ENCODE measurements at regions not wholly inside any gene's neighbourhood (a gene's known extent, or its start where the extent isn't known, plus 50 kb on each side); places are given as distances from the start of the nearest gene placed in this dataset.
"Not testable (repeated sequence)": the region's sequence is repeated elsewhere in the genome, so short reads cannot be mapped to it uniquely, and the experiment has no call there.

DNA sequence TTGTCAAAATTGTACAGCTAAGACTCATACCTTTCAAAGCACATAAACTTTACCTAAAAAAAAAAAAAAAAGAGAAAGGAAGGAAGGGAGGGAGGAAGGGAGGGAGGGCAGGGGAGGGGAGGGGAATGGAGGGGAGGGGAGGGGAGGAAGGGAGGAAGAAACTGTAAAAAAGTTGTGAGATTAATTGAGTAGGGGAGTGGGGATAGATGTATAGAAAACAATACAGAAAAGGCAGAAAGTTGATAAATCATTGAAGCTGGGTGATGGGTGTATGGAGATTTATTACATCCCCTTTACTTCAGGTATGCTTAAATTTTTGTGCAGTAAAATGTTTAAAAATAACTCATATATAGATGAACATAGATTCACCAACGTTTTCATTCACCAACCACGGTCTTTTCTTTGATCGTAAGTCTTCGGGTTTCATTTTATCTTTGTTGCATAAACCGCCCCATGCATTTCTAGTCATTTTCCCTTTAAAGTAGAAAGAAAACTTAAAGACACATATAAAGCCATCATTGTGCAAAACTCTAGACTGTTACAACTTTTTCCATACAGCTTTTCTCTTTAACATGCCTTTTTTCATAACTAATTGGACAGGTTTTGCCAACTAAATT lies 191.2 kb upstream of the KRR1 start:
- DNase-seq (ENCODE audit: low spot score) = no peak

DNA sequence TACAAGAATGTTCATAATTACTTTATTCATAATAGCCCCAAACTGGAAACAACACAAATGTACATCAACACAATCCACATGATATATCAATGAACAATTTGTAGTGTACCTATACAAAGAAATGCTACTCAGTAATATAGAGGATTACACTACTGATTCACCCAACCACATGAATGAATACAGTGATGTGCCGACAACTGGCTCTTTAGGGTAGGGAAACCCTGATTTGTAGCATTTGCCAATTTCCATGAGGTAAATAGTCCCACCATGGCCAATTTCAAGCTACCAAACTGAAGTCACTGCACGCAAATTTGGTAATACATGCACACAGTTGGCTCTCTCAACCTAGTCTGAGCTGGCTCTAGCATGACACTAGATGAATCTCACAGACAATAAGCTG lies 190.4 kb upstream of the KRR1 start:
- no peak for DNase-seq (ENCODE audit: low spot score)

DNA sequence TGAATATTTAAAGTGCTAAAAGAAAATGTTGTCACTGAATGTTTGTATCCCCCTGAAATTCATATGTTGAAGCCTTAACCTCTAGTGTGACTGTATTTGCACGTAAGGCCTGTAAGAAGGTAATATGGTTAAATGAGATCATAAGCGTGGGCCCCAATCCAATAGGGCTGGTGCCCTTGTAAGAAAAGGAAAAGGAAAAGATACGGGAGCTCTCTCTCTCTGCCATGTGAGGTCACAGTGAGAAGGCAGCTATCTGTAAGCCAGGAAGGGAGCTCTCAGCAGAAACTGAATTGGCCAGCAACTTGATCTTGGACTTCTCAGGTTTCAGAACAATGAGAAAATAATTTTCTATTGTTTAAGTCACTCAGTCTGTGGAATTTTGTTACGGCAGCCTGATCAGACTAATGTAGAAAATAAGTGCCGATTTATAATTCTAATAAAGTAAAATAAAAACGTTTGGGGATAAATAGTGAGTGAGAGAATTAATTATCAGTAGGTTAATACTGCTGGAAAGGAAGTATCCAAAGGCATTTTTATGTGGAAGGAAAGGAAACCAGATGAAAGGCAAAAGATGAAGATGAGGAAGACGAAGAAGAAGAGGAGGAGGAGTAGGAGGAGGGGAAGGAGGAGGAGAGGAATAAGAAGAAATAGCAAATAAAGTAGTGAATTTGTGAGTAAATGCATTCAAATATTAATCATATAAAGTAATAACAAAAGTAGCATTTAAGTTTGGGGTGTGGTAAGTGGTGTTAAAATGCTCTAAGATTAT lies 188.5 kb upstream of the KRR1 start:
- DNase-seq (ENCODE audit: low spot score) = no peak

DNA sequence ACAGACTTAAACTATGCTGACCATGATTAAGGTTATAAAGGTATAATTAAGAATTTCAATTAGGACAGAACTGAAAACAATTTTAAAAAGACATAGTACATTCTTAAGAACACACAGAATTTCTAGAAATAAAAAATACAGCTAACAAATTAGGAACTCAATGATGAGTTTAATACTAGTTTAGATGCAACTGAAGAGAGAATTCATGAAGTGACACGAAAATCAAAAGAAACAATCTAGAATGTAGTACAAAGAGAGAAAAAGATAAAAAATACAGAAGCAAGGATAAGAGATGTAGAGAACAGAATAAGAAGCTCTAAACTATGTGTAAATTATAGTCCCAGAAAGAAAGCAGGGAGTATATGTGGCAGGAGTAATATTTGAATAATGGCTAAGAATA lies 187.8 kb upstream of the KRR1 start:
- no peak for DNase-seq (ENCODE audit: low spot score)

DNA sequence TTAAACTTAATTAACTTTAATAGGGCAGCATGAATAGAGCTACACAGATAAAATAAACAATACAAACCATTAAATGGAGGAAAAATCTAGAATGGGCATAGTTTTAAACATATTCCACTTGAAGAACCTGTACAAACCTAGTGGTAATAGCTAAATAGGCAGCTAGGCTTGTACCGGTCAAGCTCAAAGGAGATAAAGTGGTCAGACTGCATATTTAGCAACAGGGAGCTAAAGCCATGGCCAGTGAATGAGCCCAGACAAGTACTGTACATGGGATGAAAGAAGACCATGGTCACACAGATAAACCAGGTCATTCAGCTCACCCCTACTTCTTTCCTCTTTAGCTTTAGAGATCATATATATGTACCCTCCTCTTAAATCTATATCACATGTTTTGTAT lies 186.6 kb upstream of the KRR1 start:
- no peak for DNase-seq (ENCODE audit: low spot score)

DNA sequence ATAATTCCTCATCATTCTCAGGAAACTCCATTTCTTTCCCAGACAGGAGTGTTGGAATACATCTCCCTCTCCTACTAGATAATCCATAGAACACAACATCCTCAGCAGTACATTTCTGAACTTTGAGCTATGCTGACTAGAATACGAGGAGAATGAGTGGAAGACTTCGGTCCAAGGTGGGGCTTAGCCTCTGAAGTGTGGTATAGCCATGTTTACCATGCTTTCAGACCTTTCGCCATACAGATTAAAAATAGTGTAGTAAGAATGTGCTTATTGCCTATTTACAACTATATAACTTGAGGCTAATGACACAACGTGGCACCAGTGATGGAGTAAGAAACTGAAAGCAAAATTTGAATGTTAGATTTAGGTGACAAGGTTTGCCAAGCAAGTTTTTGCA lies 184.5 kb upstream of the KRR1 start:
- DNase-seq (ENCODE audit: low spot score) = no peak

DNA sequence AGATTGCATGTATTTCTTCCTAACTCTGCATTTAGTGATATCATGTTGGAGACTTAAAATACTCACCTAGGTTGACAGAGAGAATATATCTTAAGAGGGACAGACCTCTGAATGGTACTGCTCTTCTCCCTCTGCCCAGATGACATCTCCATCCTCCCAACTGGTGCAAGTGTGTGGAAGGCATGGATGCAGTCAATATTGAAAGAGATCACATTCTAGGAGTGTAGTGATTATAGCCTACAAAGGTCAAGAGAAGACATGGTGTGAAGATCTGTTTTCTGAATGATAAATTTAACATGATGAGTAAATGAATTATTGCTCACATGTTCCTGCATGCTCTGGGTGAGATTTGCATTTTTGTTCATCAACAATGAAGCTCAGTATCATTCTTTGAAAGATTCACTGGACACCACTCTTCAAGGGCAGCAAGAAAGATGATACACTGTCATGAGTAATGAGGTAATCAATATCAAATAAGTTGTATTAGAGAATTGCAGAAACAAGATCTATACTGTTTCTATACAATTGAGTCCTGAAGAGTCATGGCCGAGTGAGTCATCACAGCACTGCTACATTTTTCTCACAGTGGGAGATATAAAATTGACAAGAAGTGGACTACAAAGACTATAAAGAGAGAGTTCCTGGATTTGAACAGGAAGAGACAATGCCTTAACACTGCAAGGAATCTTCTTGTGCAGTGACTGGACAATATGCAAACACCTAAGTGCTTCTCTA lies 183.3 kb upstream of the KRR1 start:
- no peak for DNase-seq (ENCODE audit: low spot score)

DNA sequence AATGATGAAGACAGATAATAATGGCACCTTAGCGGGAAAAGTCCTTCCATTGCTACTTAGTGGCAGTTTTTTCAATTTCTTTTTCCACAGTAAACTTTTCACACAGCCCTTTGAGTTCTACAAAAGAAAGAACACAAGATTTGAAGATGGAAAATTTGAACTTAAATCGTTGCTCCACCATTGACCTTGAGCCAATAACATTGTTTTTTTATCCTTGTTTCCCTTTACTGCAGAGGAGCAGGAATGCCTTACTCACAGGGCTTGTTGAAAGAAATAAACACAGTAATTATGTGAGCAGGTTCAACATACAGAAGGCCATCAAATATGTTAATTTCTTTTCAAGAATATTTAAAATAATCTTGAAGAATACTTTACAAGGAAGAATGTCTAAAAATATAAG lies 181.5 kb upstream of the KRR1 start:
- DNase-seq (ENCODE audit: low spot score) = no peak

DNA sequence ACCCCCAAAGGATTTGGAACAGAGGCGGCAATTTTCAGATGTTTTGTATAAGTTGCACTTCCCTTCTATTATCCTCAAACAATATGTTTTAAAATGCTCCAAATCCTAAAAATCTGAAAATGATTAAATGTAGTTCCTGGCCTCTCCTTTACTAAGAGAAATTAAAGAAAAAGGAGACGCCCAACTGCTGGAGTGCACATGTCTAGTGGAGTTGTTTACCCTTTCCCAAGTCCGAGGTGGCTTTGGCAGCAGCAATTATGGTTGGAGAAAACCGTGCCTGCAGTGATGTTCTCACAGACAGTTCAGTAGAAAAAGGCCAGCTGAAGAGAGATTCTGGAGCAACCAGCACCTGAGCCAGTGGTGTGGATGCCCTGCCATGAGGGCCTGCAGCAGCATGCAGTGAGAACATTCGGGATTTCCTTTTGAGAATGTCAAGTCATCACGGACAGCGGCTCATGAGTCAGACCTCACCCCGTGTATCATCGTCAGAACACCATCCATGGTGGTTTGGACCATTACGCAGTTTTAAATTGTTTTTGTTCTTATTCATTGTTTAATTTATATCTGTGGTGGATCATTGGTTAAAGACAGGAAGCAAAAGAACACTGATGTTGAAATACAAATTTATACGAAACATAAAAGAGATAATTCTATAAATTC lies 179.0 kb upstream of the KRR1 start:
- no peak for DNase-seq (ENCODE audit: low spot score)

DNA sequence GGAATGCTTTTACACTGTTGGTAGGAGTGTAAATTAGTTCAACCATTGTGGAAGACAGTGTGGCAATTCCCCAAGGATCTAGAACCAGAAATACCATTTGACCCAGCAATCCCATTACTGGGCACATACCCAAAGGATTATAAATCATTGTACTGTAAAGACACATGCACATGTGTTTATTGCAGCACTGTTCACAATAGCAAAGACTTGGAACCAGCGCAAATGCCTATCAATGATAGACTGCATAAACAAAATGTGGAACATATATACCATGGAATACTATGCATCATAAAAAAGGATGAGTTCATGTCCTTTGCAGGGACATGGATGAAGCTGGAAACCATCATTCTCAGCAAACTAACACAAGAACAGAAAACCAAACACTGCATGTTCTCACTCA lies 174.8 kb upstream of the KRR1 start:
- DNase-seq (ENCODE audit: low spot score) = not testable (repeated sequence)

DNA sequence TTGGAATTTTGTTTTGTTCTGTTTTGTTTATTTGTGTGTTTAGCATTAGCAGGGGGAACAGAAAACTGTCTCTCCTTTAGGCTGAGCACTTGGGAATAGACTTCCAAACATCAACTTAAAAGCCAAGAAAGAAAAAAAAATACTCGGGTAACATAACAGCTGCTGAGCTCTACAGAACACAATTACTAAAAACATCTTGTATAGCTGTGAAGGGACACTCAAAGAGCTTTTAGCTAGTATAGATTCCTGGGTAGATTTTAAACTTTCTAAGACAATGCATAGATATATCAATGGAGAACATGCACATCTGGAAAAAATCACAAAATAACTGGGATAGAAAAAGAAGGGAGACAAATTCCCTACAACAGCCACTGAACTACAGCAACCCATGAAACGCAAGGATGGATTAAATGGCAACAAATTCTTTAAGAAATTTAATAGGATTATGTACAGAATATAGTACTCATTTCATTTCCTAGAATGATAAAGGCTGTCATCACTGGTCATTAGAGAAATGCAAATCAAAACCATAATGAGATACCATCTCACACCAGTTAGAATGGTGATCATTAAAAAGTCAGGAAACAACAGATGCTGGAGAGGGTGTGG lies 174.3 kb upstream of the KRR1 start:
- no peak for DNase-seq (ENCODE audit: low spot score)

DNA sequence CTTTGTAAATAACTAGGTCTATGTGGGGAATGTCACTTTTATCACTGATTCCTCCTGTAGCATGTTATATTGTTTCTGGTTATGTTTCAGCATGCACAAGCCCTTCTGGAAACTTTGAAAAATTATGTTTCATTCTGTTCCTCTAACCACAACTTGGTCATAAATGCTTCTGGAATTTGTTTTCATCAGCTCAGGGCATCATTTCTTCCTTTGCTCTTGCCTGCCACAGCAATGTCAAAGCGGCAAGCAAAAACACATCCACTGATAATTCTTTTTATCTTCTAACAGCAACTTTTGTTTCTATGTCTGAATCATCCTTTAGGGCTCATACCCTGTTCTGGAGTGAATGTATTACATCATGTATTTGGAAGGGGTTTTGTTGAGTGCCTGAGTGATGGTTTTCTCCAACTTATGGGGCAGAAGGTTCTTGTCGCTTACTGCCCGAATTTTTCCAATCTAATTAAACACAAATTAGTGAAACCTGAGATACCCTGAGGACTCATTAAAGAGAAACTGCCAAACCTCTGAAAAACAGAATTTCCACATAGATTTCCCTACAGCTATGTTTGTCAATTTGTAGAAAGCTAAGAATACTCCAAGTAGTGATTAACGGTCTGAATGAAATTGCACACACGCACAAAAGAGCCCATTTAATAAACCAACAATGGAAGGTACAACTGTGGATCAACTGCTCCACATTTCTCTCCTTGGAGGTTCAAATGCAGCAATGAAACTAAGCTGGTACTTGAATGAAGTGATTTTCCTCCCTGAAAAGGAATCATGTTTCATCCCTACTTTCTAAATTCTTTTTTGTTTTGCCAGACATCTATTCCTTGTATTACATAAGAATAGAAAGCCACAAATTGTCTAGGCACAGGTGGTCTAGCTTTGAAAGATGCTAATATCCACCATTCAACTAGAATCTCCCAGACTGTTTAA lies 173.5 kb upstream of the KRR1 start:
- no peak for DNase-seq (ENCODE audit: low spot score)

DNA sequence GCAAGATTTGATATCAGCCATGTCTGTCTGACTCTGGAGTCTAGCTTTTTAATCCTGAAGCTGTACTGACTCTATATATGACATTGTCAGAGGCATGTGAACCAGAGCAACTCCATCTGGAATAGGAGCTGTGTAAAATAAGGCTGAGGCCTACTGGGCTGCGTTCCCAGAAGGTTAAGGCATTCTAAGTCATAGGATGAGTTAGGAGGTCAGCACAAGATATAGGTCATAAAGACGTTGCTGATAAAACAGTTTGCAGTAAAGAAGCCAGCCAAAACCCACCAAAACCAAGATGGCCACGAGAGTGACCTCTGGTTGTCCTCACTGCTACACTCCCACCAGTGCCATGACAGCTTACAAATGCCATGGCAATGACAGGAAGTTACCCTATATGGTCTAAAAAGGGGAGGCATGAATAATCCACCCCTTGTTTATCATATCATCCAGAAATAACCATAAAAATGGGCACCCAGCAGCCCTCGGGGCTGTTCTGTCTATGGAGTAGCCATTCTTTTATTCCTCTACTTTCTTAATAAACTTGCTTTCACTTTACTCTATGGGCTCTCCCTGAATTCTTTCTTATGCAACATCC lies 172.7 kb upstream of the KRR1 start:
- DNase-seq (ENCODE audit: low spot score) = not testable (repeated sequence)

DNA sequence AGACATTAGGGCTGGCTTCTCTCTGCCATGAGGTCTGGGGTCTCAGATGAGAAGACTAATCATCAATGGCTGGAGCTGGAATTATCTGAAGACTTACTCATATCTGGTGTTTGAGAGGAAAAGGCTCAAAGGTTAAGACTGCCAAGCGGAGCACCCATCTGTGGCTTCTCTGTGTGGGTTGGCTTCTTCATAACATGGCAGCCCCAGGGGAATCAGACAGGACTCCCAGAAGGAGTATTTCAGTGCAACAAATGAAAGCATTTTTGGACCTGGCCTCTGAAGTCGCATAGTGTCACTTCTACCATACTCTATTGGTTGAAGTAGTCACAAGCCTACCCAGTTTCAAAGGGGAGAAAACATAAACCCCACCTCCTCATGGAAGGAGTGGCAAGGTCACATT lies 171.8 kb upstream of the KRR1 start:
- DNase-seq (ENCODE audit: low spot score) = no peak

DNA sequence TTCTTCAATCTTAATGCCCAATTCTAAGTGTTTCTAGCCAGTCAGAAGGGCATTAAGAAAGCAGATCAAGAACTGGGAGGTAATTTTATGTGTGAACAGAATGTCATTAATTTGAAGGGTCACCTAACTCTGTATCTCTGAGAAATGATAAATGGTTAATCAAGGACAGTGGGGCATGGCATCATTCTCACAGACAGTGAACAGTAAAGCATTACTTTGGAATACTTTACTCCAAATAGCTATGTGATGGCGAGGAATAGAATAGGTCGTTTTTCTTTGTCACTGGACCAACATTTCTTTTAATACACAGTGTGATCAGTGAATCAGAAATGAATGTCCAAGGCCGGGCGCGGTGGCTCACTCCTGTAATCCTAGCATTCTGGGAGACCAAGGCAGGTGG lies 166.1 kb upstream of the KRR1 start:
- no peak for DNase-seq (ENCODE audit: low spot score)

DNA sequence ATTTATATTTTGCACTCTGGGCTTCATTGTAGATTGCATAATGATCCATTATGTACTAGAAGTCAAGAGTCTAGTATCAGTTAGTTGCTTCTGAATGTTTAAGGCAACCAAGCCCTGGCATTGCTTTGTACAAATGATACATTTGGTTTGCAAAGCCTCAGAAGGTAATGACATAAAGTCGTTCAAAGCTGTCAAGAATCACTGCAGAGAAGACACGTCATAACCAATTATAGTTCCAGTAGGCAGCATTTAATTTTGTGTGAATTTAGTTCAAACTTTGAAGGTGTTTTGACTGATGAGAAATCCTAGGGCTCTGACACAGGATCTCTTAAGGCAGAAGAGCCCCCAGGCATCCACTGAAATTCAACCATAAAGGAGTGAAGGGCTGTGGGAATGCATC lies 163.0 kb upstream of the KRR1 start:
- DNase-seq (ENCODE audit: low spot score) = no peak

DNA sequence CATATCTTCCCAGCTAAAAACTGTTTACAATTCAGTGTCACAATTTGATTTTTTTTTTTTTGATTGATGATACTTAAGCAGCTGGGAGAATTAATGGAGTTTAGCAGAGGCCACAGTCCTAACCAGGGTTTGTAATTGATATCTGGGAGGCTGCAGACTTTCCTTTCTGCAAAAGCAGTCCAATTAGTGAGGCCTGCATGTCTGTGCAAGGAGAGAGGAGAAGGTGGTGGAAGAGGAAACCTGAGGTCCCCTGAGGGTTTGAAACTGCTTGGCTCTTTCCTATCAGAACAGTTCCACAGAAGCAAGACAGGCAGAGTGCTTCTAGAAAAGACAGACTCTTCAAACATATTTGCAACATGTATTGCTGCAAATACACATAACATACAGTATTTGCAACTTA lies 160.8 kb upstream of the KRR1 start:
- DNase-seq (ENCODE audit: low spot score) = no peak

DNA sequence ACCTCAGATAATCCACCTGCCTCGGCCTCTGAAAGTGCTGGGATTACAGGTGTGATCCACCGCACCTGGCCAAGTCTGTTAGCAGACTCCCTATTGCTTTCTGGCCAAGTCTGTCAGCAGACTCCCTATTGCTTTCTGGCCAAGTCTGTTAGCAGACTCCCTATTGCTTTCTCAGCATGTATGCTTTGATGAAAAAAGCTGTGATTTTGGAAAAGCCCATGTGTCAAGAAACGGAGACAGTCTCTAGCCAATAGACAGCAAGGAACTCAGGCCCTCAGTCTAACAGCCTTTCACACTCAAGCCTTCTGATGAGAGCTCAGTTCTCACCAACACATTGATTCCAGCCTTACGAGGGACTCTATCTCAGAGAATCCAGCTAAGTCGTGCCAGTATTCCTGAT lies 158.8 kb upstream of the KRR1 start:
- no peak for DNase-seq (ENCODE audit: low spot score)

DNA sequence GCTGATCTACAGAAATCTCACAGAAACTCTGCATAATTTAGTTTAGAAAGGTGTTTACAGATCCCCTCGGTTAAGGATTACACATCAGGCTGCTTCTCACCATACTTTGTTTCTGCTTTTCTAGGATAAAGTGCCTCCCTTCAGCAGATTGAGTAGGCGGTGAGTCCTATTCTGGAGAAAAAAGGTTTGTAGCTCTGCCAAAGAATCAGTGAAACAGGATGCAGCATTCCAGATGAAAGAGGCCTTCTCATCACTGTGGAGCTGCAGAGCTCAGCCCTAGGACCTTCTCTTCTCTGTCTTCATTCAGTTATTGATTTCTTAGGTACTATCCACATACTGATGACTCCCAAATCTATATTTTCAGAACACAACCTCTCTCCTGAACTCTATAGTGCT lies 155.5 kb upstream of the KRR1 start:
- DNase-seq (ENCODE audit: low spot score) = no peak

DNA sequence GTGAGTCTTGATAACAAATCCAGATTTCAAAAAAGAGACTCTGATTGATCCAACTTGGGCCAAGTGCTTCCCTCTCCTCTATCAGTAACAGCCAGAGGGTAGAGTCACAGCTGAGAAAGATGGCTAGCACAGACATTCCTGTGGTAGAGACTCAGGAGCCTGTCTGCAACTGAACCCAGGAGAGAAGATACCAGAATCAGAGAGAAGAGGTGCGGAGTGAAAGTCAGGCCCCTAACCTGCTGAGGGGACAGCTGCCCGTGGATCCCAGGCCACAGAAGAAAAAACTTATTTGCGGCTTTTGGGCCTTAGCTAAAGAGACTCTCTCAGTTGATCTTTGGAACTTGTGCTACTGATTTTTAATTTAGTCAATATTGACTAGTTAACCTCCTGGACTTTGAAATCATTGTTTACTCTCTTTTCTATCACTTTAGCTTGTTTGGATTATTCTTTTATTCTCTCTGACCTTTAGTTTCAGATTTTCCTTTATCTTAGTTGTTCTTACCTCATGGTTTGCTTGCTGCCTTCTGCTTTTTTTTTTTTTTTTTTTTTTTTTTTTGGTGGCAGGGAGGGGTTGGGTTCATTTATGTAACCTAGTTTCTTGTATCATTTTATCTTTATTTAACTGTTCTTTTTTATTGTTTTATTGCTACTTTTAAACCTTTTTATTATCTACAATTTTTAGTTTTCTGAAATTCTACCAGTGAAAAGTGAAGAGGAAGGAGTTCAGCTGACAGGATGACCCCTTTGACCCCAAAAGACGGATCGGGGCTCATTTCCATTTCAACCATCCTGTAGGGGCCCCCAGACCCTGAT lies 154.9 kb upstream of the KRR1 start:
- no peak for DNase-seq (ENCODE audit: low spot score)
